ENCODE measurements at regions not wholly inside any gene's neighbourhood (a gene's known extent, or its start where the extent isn't known, plus 50 kb on each side); places are given as distances from the start of the nearest gene placed in this dataset.
A peak's percentile ranks its signal among the peaks of the same experiment; 100 is the strongest.

- peak; percentile 60 for DNase-seq (ENCODE audit: low read depth)
- H3K4me3 ChIP-seq (ENCODE audit: low read depth, low read length), result no peak overlapping the region
- TF ChIP-seq, protein P1, sequence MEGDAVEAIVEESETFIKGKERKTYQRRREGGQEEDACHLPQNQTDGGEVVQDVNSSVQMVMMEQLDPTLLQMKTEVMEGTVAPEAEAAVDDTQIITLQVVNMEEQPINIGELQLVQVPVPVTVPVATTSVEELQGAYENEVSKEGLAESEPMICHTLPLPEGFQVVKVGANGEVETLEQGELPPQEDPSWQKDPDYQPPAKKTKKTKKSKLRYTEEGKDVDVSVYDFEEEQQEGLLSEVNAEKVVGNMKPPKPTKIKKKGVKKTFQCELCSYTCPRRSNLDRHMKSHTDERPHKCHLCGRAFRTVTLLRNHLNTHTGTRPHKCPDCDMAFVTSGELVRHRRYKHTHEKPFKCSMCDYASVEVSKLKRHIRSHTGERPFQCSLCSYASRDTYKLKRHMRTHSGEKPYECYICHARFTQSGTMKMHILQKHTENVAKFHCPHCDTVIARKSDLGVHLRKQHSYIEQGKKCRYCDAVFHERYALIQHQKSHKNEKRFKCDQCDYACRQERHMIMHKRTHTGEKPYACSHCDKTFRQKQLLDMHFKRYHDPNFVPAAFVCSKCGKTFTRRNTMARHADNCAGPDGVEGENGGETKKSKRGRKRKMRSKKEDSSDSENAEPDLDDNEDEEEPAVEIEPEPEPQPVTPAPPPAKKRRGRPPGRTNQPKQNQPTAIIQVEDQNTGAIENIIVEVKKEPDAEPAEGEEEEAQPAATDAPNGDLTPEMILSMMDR (IDR thresholded peaks at IDR 0.05; ENCODE audit: insufficient read depth, low read depth, low read length), result no peak
Observed at GRCh38 chr20:6956056-6956455, 188.6 kb downstream of the BMP2 start.

- no peak overlapping the region for H3K4me3 ChIP-seq (ENCODE audit: low read depth, low read length)
- DNase-seq (ENCODE audit: low read depth), result peak; percentile 13
- TF ChIP-seq, protein P1 (IDR thresholded peaks at IDR 0.05; ENCODE audit: insufficient read depth, low read depth, low read length), result no peak
Observed at GRCh38 chr20:6956574-6956973, 189.1 kb downstream of the BMP2 start.

DNA sequence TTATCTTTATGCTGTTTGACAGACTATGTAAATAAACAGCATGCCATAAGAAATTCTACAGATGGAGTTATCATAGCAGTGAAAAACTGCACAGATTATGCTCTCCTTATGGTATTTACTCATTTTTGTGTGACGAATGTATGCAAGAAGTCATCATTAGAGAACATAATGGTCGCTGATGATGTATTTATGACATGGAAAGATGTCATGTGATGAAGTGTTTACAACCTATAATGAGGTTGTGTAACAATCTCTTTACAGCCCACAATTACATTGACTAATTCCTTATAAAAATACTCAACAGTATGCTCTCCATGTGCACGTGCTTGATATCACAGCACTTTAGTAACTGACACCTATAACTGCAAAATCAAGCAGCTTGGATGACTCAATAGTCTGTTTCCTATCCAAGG is 192.4 kb downstream of the BMP2 start:
- peak; percentile 73 for DNase-seq (ENCODE audit: low read depth)

DNA sequence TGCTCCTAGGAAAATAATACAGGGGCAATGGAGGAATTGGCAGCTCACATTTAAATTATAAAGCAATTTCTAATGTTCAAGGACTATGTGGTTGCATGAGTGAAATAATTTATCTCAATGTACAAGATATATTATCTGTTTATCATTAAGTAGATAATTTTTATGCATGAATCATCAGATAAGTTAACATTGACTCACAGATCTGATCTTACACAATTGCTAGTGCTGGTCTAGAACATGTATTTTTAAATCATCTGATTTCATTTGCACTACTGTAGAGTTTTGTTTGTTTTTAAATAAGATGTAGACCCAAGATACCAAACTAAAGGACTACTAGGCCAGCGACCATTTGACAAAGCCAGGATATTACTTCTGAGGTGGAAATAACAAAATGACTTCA is 199.2 kb downstream of the BMP2 start:
- H3K4me3 ChIP-seq (ENCODE audit: low read depth, low read length), result no peak overlapping the region
- TF ChIP-seq, protein P1 (IDR thresholded peaks at IDR 0.05; ENCODE audit: insufficient read depth, low read depth, low read length), result no peak
- DNase-seq (ENCODE audit: low read depth), result peak; percentile 28

More for the DNA sequence above, 192.4 kb downstream of the BMP2 start:
- TF ChIP-seq, protein P1 (IDR thresholded peaks at IDR 0.05; ENCODE audit: insufficient read depth, low read depth, low read length), result no peak
- H3K4me3 ChIP-seq (ENCODE audit: low read depth, low read length), result no peak overlapping the region

- TF ChIP-seq, protein P1 (IDR thresholded peaks at IDR 0.05; ENCODE audit: insufficient read depth, low read depth, low read length), result no peak
- DNase-seq (ENCODE audit: low read depth), result no peak
- no peak overlapping the region for H3K4me3 ChIP-seq (ENCODE audit: low read depth, low read length)
Observed at GRCh38 chr20:6974838-6975237, 207.4 kb downstream of the BMP2 start.

GRCh38 chr20:6975311-6975710 is 207.8 kb downstream of the BMP2 start:
- H3K4me3 ChIP-seq (ENCODE audit: low read depth, low read length), result no peak overlapping the region
- DNase-seq (ENCODE audit: low read depth), result no peak
- TF ChIP-seq, protein P1 (IDR thresholded peaks at IDR 0.05; ENCODE audit: insufficient read depth, low read depth, low read length), result no peak
